ENCODE measurements at regions not wholly inside any gene's neighbourhood (a gene's known extent, or its start where the extent isn't known, plus 50 kb on each side); places are given as distances from the start of the nearest gene placed in this dataset.

- DNase-seq (ENCODE audit: low read depth in 1 of 2, low spot score in 1 of 2) = no peak
Measured at GRCh38 chr3:139234491-139234890, 109.3 kb upstream of the MRPS22 start.

- no peak for DNase-seq (ENCODE audit: low read depth in 1 of 2, low spot score in 1 of 2)
Measured at GRCh38 chr3:139235192-139235591, 108.6 kb upstream of the MRPS22 start.

GRCh38 chr3:139236336-139236735, 107.5 kb upstream of the MRPS22 start:
- no peak for DNase-seq (ENCODE audit: low read depth in 1 of 2, low spot score in 1 of 2)

GRCh38 chr3:139238281-139239030, 105.4 kb upstream of the MRPS22 start:
- no peak for DNase-seq (ENCODE audit: low read depth in 1 of 2, low spot score in 1 of 2)

GRCh38 chr3:139239550-139239949, 104.3 kb upstream of the MRPS22 start:
- no peak for DNase-seq (ENCODE audit: low read depth in 1 of 2, low spot score in 1 of 2)

DNA sequence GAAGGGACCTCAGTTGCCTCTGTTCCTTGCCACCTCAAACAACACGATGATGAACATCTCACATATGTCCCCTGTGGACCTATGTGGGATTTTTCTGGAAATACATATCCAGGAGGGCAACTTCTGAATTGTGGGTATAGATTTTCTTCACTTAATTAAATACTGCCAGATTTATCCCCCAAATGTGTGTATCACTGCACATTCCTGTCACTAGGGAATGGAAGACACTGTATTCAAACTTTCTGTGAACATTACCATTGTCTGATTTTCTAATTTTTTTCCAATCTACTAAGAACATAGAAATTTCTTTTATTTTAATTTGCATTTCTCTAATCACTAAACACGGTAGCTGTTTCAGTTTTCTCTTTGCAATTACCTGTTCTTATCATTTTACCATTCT, 102.0 kb upstream of the MRPS22 start:
- DNase-seq (ENCODE audit: low read depth in 1 of 2, low spot score in 1 of 2) = no peak

DNA sequence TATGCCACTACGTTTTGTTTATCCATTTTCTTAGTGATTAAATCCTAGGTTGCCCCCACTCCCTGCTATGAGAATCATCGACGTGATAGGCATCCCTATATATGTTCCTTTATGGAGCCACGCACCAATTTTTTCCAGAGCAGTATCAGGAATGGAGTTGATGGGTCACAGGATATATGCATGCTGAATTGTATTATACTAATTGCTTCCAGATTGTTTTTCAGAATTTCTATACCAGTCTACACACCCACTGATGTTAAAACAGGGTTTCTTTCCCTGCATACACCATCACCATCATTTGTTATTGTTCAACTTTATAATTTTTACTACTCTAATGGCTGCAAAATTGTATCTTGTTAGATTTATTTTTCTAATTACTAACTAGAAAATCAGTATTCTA, 100.1 kb upstream of the MRPS22 start:
- no peak for DNase-seq (ENCODE audit: low read depth in 1 of 2, low spot score in 1 of 2)

- DNase-seq (ENCODE audit: low read depth in 1 of 2, low spot score in 1 of 2) = no peak
Measured at GRCh38 chr3:139248593-139249255, 95.1 kb upstream of the MRPS22 start.

- no peak for DNase-seq (ENCODE audit: low read depth in 1 of 2, low spot score in 1 of 2)
Measured at GRCh38 chr3:139251529-139251928, 92.3 kb upstream of the MRPS22 start.

GRCh38 chr3:139252719-139253118, 91.1 kb upstream of the MRPS22 start:
- no peak for DNase-seq (ENCODE audit: low read depth in 1 of 2, low spot score in 1 of 2)

DNA sequence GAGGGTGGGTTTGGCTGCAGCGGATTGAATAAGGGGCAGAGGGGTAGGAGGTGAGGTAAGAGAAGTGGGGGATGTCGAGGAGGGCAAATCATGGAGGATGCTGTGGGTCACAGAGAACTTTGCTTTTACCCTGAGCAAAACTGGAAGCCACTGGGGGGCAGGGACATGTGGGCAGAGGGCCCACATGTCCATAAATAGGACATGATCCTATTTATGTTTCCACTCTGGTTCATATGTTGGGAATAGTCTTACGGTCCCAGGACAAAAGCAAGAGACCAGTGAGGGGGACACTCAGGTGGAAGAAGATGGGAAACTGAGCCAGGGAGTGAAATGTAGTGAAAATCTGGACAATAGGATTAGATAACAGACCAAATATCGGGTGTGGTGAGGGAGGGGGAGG, 85.5 kb upstream of the MRPS22 start:
- DNase-seq (ENCODE audit: low read depth in 1 of 2, low spot score in 1 of 2) = no peak

DNA sequence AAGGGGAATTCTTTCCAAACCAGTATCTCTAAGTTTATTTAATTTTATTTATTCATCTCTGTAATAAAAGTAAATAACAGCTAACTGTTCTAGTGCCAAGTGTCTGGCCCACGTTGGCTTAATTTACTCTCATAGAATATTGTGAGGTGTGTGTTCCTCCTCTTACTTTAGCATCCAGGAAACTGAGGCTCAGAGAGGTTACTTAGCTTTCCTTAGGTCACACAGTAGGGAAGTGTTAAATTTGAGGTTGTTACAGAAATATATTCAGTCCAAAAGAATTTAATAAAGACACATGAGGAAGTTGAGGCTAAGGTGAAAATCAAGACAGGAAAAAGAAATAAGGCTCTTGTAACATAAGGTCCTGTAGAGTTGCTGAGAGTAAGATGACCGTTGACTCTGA, 84.4 kb upstream of the MRPS22 start:
- DNase-seq (ENCODE audit: low read depth in 1 of 2, low spot score in 1 of 2) = no peak

GRCh38 chr3:139260041-139260486, 83.8 kb upstream of the MRPS22 start:
- DNase-seq (ENCODE audit: low read depth in 1 of 2, low spot score in 1 of 2) = no peak

DNA sequence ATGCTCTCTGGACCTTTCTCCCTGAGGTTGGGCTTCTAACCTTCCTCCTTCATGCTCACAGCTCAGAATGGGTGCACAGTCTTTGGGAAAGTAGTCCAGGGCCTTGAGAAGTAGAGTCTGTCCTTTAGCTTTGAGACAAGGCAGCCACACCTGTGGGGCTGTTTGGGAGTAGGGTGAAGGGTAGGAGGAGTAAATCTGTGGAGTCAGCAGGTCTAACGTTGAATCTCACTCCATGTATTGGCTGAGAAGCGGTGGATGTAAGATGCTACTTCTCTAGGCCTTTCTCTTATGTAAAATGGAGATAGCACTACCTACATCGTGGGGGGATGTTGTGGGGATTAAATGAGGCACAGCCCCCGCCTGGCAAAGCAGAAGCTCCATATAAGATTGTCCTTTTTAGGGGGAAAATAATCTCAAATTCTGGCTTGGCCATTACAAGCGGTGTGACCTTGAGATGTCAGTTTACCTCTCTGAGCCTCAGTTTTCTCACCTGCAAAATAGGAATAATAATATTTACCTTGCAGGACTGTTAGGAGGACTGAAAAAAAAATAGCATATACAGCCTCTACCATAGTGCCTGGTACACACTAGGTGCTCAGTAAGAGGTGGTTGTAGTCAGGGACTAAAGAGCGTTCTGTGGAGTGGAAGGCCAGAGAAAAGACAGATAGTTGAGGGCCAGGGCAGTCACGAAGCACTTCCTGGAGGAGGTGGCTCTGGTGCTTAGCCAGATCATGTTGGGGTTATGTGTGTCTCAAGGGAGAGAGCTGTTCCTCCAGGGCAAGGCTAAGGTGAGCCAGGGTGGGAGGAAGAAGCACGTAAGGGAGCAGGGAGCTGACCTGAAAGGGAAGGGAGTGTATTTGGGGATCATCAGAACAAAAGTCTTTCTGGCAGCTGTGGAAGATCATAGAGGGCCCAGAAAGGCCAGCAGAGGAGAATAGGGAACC, 82.8 kb upstream of the MRPS22 start:
- DNase-seq (ENCODE audit: low read depth in 1 of 2, low spot score in 1 of 2) = no peak

DNA sequence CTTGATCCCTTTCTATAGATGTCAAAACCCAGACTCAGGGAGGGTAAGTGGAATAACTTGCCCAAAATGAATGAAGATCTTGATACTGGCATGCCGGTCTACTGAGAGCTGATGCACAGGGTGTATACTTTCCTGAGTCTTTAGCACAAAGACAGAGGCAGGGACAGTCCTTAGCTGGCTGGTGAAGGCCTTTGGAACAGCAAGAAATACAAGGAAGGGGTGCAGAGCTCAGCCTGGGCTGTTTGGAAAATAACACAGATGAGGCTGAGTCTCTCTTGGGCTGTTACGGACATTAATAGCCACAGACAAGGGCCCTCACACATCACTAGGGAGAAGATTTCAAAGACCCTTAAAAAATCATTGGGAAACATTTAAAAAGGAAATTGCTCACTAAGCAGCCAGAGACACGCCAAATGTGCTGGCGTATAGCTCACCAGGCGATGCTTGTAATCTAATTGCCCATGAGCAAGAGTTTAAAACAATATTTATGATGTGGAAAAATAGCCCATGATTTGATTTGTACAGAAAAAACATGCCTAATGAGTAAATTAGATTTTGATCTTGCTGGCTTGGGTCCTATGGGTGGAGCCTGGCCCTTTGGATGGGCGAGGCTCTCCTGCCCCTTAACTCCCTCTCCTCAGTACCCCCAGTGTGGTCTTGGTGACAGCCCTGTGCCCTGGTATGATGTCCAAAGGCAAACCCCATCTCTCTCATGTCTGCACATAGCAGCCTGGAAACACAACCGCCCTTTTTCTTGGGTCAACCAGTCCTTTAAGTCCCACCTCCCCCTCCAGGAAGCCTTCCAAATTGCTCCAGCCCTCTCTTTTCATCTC, 81.8 kb upstream of the MRPS22 start:
- no peak for DNase-seq (ENCODE audit: low read depth in 1 of 2, low spot score in 1 of 2)

GRCh38 chr3:139263798-139264197, 80.0 kb upstream of the MRPS22 start:
- DNase-seq (ENCODE audit: low read depth in 1 of 2, low spot score in 1 of 2) = no peak

DNA sequence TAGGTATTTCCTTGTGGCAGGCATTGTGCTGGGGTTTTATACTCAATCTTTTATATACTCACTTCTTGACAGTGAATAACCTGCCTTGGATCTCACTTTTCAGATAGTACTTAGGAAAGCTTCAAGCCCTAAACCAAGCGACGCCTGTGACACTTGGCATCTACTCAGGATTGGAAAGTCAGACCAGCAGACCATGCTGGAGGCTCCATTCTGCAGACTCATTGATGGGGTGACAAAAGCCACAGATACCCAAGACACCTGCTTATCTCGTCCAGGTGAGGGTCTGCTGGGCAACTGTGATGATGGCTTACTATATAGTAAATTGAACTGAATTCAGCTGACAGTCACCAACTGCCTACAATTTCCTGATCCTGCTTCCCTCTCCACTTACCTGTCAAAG, 79.4 kb upstream of the MRPS22 start:
- DNase-seq (ENCODE audit: low read depth in 1 of 2, low spot score in 1 of 2) = no peak

- DNase-seq (ENCODE audit: low read depth in 1 of 2, low spot score in 1 of 2) = no peak
Measured at GRCh38 chr3:139265131-139266016, 78.4 kb upstream of the MRPS22 start.

DNA sequence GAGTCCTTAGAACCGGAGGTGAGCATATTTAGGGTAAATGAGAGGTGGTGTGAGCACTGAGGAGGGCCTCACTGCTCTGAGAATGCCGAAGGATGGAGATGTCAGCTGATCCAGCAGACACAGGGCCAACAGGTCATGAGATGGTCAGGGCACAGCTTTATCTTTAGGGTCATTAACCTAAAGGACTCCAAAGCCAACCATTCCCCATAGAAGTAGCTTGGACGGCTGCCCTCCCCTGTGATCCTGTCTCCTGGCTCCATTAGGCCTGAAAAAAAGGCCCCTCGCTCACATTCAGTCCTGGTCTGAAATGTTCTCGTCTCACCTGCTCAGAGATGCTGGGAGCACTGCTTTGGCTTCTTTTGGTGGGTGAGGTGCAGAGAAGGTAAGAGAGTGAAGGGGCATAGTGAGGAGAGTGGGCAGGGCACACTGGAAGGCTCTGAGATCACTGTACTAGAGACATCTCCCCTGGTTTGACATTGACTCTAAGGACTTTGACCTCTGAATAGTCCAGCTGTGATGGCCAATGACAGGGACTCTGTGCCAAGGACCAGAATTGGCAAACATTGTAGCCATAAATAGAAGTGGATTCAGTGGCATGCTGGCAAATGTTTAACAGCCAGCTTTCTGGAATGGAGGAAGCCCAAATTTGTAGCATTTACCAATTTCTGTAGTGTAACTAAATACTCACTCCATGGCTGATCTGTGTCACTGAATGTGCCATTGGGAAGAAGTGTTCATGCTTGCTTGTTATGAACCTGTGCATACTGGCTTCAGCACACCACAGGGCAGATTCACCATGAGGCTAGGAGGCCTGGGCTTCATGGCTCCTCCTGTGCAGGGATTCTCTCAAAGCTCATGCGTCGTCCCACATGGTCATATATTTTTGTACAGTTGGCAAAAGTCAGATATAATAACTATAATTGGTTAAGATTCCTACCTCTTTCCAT, 76.2 kb upstream of the MRPS22 start:
- no peak for DNase-seq (ENCODE audit: low read depth in 1 of 2, low spot score in 1 of 2)

Data from activated CD4-positive, alpha-beta T cell treated with anti-CD3 and anti-CD28 coated beads, Interleukin-2, amount 50 U/mL, for 24 hours (primary cell).